ENCODE measurements at regions not wholly inside any gene's neighbourhood (a gene's known extent, or its start where the extent isn't known, plus 50 kb on each side); places are given as distances from the start of the nearest gene placed in this dataset.
"Not testable (repeated sequence)": the region's sequence is repeated elsewhere in the genome, so short reads cannot be mapped to it uniquely, and the experiment has no call there.

GRCh38 chr3:185306286-185306685, 52.4 kb upstream of the EHHADH start:
- not testable (repeated sequence) for DNase-seq (ENCODE audit: low read depth)

- no peak for DNase-seq (ENCODE audit: low read depth)
Observed at GRCh38 chr3:185306847-185307246, 53.0 kb upstream of the EHHADH start.

GRCh38 chr3:185308126-185308754, 54.4 kb upstream of the EHHADH start:
- DNase-seq (ENCODE audit: low read depth) = peak; percentile 44

GRCh38 chr3:185309302-185309701, 53.6 kb upstream of the MAP3K13 start:
- no peak for DNase-seq (ENCODE audit: low read depth)

GRCh38 chr3:185309795-185310194, 53.1 kb upstream of the MAP3K13 start:
- no peak for DNase-seq (ENCODE audit: low read depth)

- DNase-seq (ENCODE audit: low read depth) = no peak
Observed at GRCh38 chr3:185311991-185312390, 50.9 kb upstream of the MAP3K13 start.

All from stromal cell of bone marrow (primary cell).